ENCODE measurements at regions not wholly inside any gene's neighbourhood (a gene's known extent, or its start where the extent isn't known, plus 50 kb on each side); places are given as distances from the start of the nearest gene placed in this dataset.

DNA sequence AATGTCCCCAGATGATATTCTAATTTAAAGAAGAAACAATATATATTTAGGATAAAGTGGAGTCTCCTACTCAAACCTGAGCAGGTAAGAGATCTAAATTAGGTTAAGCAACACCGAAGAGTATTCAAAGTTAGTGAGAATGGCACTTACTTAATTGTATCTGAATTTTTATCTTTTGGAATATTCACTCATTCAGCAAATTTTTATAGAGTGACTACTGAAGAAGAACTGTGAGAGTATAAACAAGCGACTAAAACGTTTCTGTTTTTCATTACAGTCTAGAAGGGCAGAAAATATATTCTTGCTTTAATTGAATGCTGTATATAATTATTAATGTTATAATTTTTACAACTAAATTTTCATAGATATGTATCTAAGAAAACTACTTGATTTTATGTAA lies 567.7 kb upstream of the TBL1XR1 start:
- TF ChIP-seq POLR2A (IDR thresholded peaks at IDR 0.05), result no peak
- TF ChIP-seq, protein P1, sequence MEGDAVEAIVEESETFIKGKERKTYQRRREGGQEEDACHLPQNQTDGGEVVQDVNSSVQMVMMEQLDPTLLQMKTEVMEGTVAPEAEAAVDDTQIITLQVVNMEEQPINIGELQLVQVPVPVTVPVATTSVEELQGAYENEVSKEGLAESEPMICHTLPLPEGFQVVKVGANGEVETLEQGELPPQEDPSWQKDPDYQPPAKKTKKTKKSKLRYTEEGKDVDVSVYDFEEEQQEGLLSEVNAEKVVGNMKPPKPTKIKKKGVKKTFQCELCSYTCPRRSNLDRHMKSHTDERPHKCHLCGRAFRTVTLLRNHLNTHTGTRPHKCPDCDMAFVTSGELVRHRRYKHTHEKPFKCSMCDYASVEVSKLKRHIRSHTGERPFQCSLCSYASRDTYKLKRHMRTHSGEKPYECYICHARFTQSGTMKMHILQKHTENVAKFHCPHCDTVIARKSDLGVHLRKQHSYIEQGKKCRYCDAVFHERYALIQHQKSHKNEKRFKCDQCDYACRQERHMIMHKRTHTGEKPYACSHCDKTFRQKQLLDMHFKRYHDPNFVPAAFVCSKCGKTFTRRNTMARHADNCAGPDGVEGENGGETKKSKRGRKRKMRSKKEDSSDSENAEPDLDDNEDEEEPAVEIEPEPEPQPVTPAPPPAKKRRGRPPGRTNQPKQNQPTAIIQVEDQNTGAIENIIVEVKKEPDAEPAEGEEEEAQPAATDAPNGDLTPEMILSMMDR (IDR thresholded peaks at IDR 0.05), result no peak
- no peak for TF ChIP-seq EP300 (IDR thresholded peaks at IDR 0.05)
- TF ChIP-seq POLR2AphosphoS5 (IDR thresholded peaks at IDR 0.05), result no peak
